ENCODE measurements at regions not wholly inside any gene's neighbourhood (a gene's known extent, or its start where the extent isn't known, plus 50 kb on each side); places are given as distances from the start of the nearest gene placed in this dataset.

- TF ChIP-seq, protein P1, sequence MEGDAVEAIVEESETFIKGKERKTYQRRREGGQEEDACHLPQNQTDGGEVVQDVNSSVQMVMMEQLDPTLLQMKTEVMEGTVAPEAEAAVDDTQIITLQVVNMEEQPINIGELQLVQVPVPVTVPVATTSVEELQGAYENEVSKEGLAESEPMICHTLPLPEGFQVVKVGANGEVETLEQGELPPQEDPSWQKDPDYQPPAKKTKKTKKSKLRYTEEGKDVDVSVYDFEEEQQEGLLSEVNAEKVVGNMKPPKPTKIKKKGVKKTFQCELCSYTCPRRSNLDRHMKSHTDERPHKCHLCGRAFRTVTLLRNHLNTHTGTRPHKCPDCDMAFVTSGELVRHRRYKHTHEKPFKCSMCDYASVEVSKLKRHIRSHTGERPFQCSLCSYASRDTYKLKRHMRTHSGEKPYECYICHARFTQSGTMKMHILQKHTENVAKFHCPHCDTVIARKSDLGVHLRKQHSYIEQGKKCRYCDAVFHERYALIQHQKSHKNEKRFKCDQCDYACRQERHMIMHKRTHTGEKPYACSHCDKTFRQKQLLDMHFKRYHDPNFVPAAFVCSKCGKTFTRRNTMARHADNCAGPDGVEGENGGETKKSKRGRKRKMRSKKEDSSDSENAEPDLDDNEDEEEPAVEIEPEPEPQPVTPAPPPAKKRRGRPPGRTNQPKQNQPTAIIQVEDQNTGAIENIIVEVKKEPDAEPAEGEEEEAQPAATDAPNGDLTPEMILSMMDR (IDR thresholded peaks at IDR 0.05; ENCODE audit: low read depth, low read length), result no peak
- TF ChIP-seq EZH2phosphoT487 (IDR thresholded peaks at IDR 0.05; ENCODE audit: low read depth), result no peak
These were observed 354.0 kb downstream of the FOXL1 start for GRCh38 chr16:86932130-86932982.
